CD4-positive, CD25-positive, alpha-beta regulatory T cell (primary cell): ENCODE measurements at regions not wholly inside any gene's neighbourhood (a gene's known extent, or its start where the extent isn't known, plus 50 kb on each side); places are given as distances from the start of the nearest gene placed in this dataset.

ENCODE experiments used
- ATAC-seq, 2 donors: fragments of 150-1000 bp; cut with Tn5 transposase; one replicate each; pipeline ENCODE4 v1.10.0; 2021; ENCODE audit warnings: low read depth in 2 of 2, moderate number of reproducible peaks in 2 of 2, moderate library complexity in 1 of 2
- DNase-seq, 3 donors: peaks; one replicate each; pipeline versions ENCODE4 v3.0.0 to v3.0.0-alpha.2; 2012 to 2022; ENCODE audit warnings: mixed read lengths in 1 of 3
- H3K27ac ChIP-seq: one replicate; pipeline ENCODE4 v1.7.0; 2013; ENCODE audit warnings: mild to moderate bottlenecking, low read length; ENCODE audit not compliant: insufficient read depth, poor library complexity, severe bottlenecking
- H3K27me3 ChIP-seq: one replicate; pipeline ENCODE4 v1.7.0; 2013; ENCODE audit warnings: low read length; ENCODE audit not compliant: control insufficient read depth, insufficient read depth
- H3K36me3 ChIP-seq: one replicate; pipeline ENCODE4 v1.7.0; 2013; ENCODE audit warnings: mild to moderate bottlenecking, low read length, moderate library complexity; ENCODE audit not compliant: control insufficient read depth, insufficient read depth
- H3K4me1 ChIP-seq: 2 replicates; pipeline ENCODE4 v1.7.0; 2013; ENCODE audit warnings: mild to moderate bottlenecking, low read length; ENCODE audit not compliant: insufficient read depth, control insufficient read depth, poor library complexity, severe bottlenecking
- H3K4me3 ChIP-seq: one replicate; pipeline ENCODE4 v1.7.0; 2013; ENCODE audit warnings: low read depth, mild to moderate bottlenecking, low read length, moderate library complexity
- H3K9me3 ChIP-seq, 2 experiments: 1 replicate in 1 of 2; 2 replicates in 1 of 2; pipeline ENCODE4 v1.7.0; 2013; ENCODE audit warnings: low read length in 2 of 2, mild to moderate bottlenecking in 1 of 2, moderate library complexity in 1 of 2; ENCODE audit not compliant: control insufficient read depth in 2 of 2
- H3K27ac Mint-ChIP-seq, 3 donors: one replicate each; pipeline ENCODE4 v1.8.0; 2020 to 2022; ENCODE audit warnings: mild to moderate bottlenecking in 3 of 3, mixed read lengths in 3 of 3, moderate library complexity in 2 of 3
- H3K27me3 Mint-ChIP-seq: one replicate; pipeline ENCODE4 v1.8.0; 2022; ENCODE audit warnings: mild to moderate bottlenecking, mixed read lengths
- H3K36me3 Mint-ChIP-seq: one replicate; pipeline ENCODE4 v1.8.0; 2020; ENCODE audit warnings: mixed read lengths
- H3K4me1 Mint-ChIP-seq, 4 donors: one replicate each; pipeline ENCODE4 v1.8.0; 2020 to 2022; ENCODE audit warnings: mixed read lengths in 4 of 4, mild to moderate bottlenecking in 1 of 4
- H3K4me3 Mint-ChIP-seq, 4 donors: one replicate each; pipeline ENCODE4 v1.8.0; 2020 to 2022; ENCODE audit warnings: mild to moderate bottlenecking in 4 of 4, mixed read lengths in 4 of 4, moderate library complexity in 3 of 4
- H3K9me3 Mint-ChIP-seq, 7 donors: one replicate each; pipeline ENCODE4 v1.8.0; 2020 to 2022; ENCODE audit warnings: mixed read lengths in 7 of 7, mild to moderate bottlenecking in 3 of 7, moderate library complexity in 2 of 7

- no peak for ATAC-seq
- Histone ChIP-seq H3K4me1 (no peaks in the 10 kb centered on the region), H3K27ac (no peak overlapping the region), H3K36me3 (no peaks in the 10 kb centered on the region), H3K9me3 (no peaks in the 10 kb centered on the region), H3K27me3 (no peaks in the 10 kb centered on the region), H3K4me3 (no peak overlapping the region)
- Mint-ChIP-seq H3K27ac (no peak overlapping the region), H3K4me3 (no peak overlapping the region), H3K9me3 (peaks cover 4 to 21% (median 7%) of the 10 kb centered on the region in 7 donors), H3K4me1 (peaks cover 0 to 5% (median 0%) of the 10 kb centered on the region in 4 donors), H3K36me3 (no peaks in the 10 kb centered on the region), H3K27me3 (no peaks in the 10 kb centered on the region)
- no peak for DNase-seq
Observed at GRCh38 chr9:28272127-28272526, 698.8 kb upstream of the C9orf72 start.

GRCh38 chr9:28287455-28287854, 714.2 kb upstream of the C9orf72 start:
- ATAC-seq (no peak), DNase-seq (no peak)
- Mint-ChIP-seq H3K4me3 (no peak overlapping the region), H3K9me3 (peaks cover 0 to 20% (median 7%) of the 10 kb centered on the region in 7 donors), H3K4me1 (no peaks in the 10 kb centered on the region), H3K27me3 (no peaks in the 10 kb centered on the region), H3K36me3 (no peaks in the 10 kb centered on the region), H3K27ac (no peak overlapping the region)
- Histone ChIP-seq H3K4me3 (no peak overlapping the region), H3K27ac (no peak overlapping the region), H3K27me3 (no peaks in the 10 kb centered on the region), H3K4me1 (no peaks in the 10 kb centered on the region), H3K36me3 (no peaks in the 10 kb centered on the region), H3K9me3 (peaks cover 0 to 2% of the 10 kb centered on the region in 2 experiments)

GRCh38 chr9:28289746-28290145, 716.5 kb upstream of the C9orf72 start:
- no peak for ATAC-seq
- DNase-seq = no peak
- H3K4me1 ChIP-seq = no peaks in the 10 kb centered on the region
- no peaks in the 10 kb centered on the region for H3K36me3 Mint-ChIP-seq
- H3K4me3 ChIP-seq = no peak overlapping the region
- no peak overlapping the region for H3K27ac Mint-ChIP-seq
- no peak overlapping the region for H3K27ac ChIP-seq
- H3K9me3 Mint-ChIP-seq = peaks cover 0 to 20% (median 6%) of the 10 kb centered on the region in 7 donors
- no peaks in the 10 kb centered on the region for H3K4me1 Mint-ChIP-seq
- H3K4me3 Mint-ChIP-seq = no peak overlapping the region
- peaks cover 0 to 2% of the 10 kb centered on the region in 2 experiments for H3K9me3 ChIP-seq
- H3K27me3 ChIP-seq = no peaks in the 10 kb centered on the region
- H3K36me3 ChIP-seq = no peaks in the 10 kb centered on the region
- H3K27me3 Mint-ChIP-seq = no peaks in the 10 kb centered on the region

- Histone ChIP-seq H3K9me3 (peaks cover 0 to 2% of the 10 kb centered on the region in 2 experiments), H3K4me1 (no peaks in the 10 kb centered on the region), H3K4me3 (no peak overlapping the region), H3K27me3 (no peaks in the 10 kb centered on the region), H3K27ac (no peak overlapping the region), H3K36me3 (no peaks in the 10 kb centered on the region)
- H3K27me3 Mint-ChIP-seq = no peaks in the 10 kb centered on the region
- H3K36me3 Mint-ChIP-seq = no peaks in the 10 kb centered on the region
- ATAC-seq = no peak
- no peak overlapping the region for H3K27ac Mint-ChIP-seq
- peaks cover 0 to 5% (median 4%) of the 10 kb centered on the region in 7 donors for H3K9me3 Mint-ChIP-seq
- no peak for DNase-seq
- H3K4me3 Mint-ChIP-seq = no peak overlapping the region
- no peaks in the 10 kb centered on the region for H3K4me1 Mint-ChIP-seq
Observed at GRCh38 chr9:28293369-28294090, 720.2 kb upstream of the C9orf72 start.

- Mint-ChIP-seq H3K36me3 (no peaks in the 10 kb centered on the region), H3K9me3 (peaks cover 3 to 7% (median 4%) of the 10 kb centered on the region in 7 donors), H3K4me1 (no peaks in the 10 kb centered on the region), H3K27ac (no peak overlapping the region), H3K4me3 (no peak overlapping the region), H3K27me3 (peaks cover 4% of the 10 kb centered on the region)
- Histone ChIP-seq H3K4me1 (no peaks in the 10 kb centered on the region), H3K9me3 (no peaks in the 10 kb centered on the region), H3K27me3 (no peaks in the 10 kb centered on the region), H3K36me3 (no peaks in the 10 kb centered on the region), H3K4me3 (no peak overlapping the region), H3K27ac (no peak overlapping the region)
- ATAC-seq (no peak), DNase-seq (no peak)
Observed at GRCh38 chr9:28301281-28301680, 728.0 kb upstream of the C9orf72 start.

- no peaks in the 10 kb centered on the region for H3K9me3 ChIP-seq
- DNase-seq (no peak), ATAC-seq (no peak)
- no peak overlapping the region for H3K4me3 Mint-ChIP-seq
- H3K27me3 ChIP-seq = no peaks in the 10 kb centered on the region
- H3K4me1 ChIP-seq = no peaks in the 10 kb centered on the region
- no peaks in the 10 kb centered on the region for H3K36me3 Mint-ChIP-seq
- H3K9me3 Mint-ChIP-seq = peaks cover 0 to 5% (median 2%) of the 10 kb centered on the region in 7 donors
- no peak overlapping the region for H3K27ac ChIP-seq
- no peaks in the 10 kb centered on the region for H3K27me3 Mint-ChIP-seq
- no peak overlapping the region for H3K27ac Mint-ChIP-seq
- H3K4me3 ChIP-seq = no peak overlapping the region
- H3K36me3 ChIP-seq = no peaks in the 10 kb centered on the region
- no peaks in the 10 kb centered on the region for H3K4me1 Mint-ChIP-seq
Observed at GRCh38 chr9:28317745-28318144, 744.5 kb upstream of the C9orf72 start.

GRCh38 chr9:28318515-28318914, 745.2 kb upstream of the C9orf72 start:
- peaks cover 0 to 3% (median 2%) of the 10 kb centered on the region in 7 donors for H3K9me3 Mint-ChIP-seq
- H3K36me3 ChIP-seq = no peaks in the 10 kb centered on the region

GRCh38 chr9:28319981-28320380, 746.7 kb upstream of the C9orf72 start:
- no peaks in the 10 kb centered on the region for H3K27me3 Mint-ChIP-seq
- Histone ChIP-seq H3K36me3 (no peaks in the 10 kb centered on the region), H3K27ac (no peak overlapping the region), H3K9me3 (no peaks in the 10 kb centered on the region), H3K4me1 (no peaks in the 10 kb centered on the region), H3K4me3 (no peak overlapping the region), H3K27me3 (no peaks in the 10 kb centered on the region)
- no peak overlapping the region for H3K27ac Mint-ChIP-seq
- H3K4me1 Mint-ChIP-seq = no peaks in the 10 kb centered on the region
- H3K36me3 Mint-ChIP-seq = no peaks in the 10 kb centered on the region
- ATAC-seq (no peak), DNase-seq (no peak)
- no peak overlapping the region for H3K4me3 Mint-ChIP-seq
- H3K9me3 Mint-ChIP-seq = peaks cover 0 to 4% (median 1%) of the 10 kb centered on the region in 7 donors

More at GRCh38 chr9:28318515-28318914, 745.2 kb upstream of the C9orf72 start:
- H3K27me3 Mint-ChIP-seq = no peaks in the 10 kb centered on the region
- no peak overlapping the region for H3K27ac Mint-ChIP-seq
- Histone ChIP-seq H3K27me3 (no peaks in the 10 kb centered on the region), H3K27ac (no peak overlapping the region), H3K4me1 (no peaks in the 10 kb centered on the region), H3K4me3 (no peak overlapping the region), H3K9me3 (no peaks in the 10 kb centered on the region)
- no peak overlapping the region for H3K4me3 Mint-ChIP-seq
- H3K4me1 Mint-ChIP-seq = no peaks in the 10 kb centered on the region
- ATAC-seq = no peak
- H3K36me3 Mint-ChIP-seq = no peaks in the 10 kb centered on the region
- no peak for DNase-seq
